GM18868 (cell line): ENCODE measurements at regions not wholly inside any gene's neighbourhood (a gene's known extent, or its start where the extent isn't known, plus 50 kb on each side); places are given as distances from the start of the nearest gene placed in this dataset.
"Not testable (repeated sequence)": the region's sequence is repeated elsewhere in the genome, so short reads cannot be mapped to it uniquely, and the experiment has no call there.

ENCODE experiments used
- ATAC-seq: cut with Tn5 transposase; IDR thresholded peaks from one replicate; pipeline ENCODE4 v1.9.1; 2021; ENCODE audit warnings: mild to moderate bottlenecking, moderate library complexity; ENCODE audit not compliant: unreplicated experiment

GRCh38 chr7:149992366-149992765 lies 118.6 kb downstream of the ATP6V0E2 start:
- ATAC-seq, result not testable (repeated sequence)

- ATAC-seq, result not testable (repeated sequence)
Measured at GRCh38 chr7:149995369-149996026, 121.7 kb downstream of the ATP6V0E2 start.

- ATAC-seq, result not testable (repeated sequence)
Measured at GRCh38 chr7:150000780-150001599, 127.2 kb downstream of the ATP6V0E2 start.

- no peak for ATAC-seq
Measured at GRCh38 chr7:150003304-150003810, 129.6 kb downstream of the ATP6V0E2 start.

- ATAC-seq, result not testable (repeated sequence)
Measured at GRCh38 chr7:150003973-150004372, 130.2 kb downstream of the ATP6V0E2 start.

GRCh38 chr7:150004843-150005242 lies 131.1 kb downstream of the ATP6V0E2 start:
- ATAC-seq, result not testable (repeated sequence)

GRCh38 chr7:150009620-150010303 lies 136.0 kb downstream of the ATP6V0E2 start:
- ATAC-seq, result not testable (repeated sequence)

- ATAC-seq, result not testable (repeated sequence)
Measured at GRCh38 chr7:150016651-150017189, 143.0 kb downstream of the ATP6V0E2 start.

GRCh38 chr7:150020210-150020609 lies 146.4 kb downstream of the ATP6V0E2 start:
- not testable (repeated sequence) for ATAC-seq

- ATAC-seq, result not testable (repeated sequence)
Measured at GRCh38 chr7:150024550-150025490, 151.1 kb downstream of the ATP6V0E2 start.

- not testable (repeated sequence) for ATAC-seq
Measured at GRCh38 chr7:150025802-150026201, 152.0 kb downstream of the ATP6V0E2 start.

GRCh38 chr7:150028344-150029012 lies 154.7 kb downstream of the ATP6V0E2 start:
- not testable (repeated sequence) for ATAC-seq

GRCh38 chr7:150029013-150029389 lies 155.2 kb downstream of the ATP6V0E2 start:
- ATAC-seq, result not testable (repeated sequence)

GRCh38 chr7:150031733-150032132 lies 158.0 kb downstream of the ATP6V0E2 start:
- not testable (repeated sequence) for ATAC-seq

- not testable (repeated sequence) for ATAC-seq
Measured at GRCh38 chr7:150033711-150034110, 159.9 kb downstream of the ATP6V0E2 start.

GRCh38 chr7:150035769-150036168 lies 162.0 kb downstream of the ATP6V0E2 start:
- ATAC-seq, result not testable (repeated sequence)

GRCh38 chr7:150039061-150039460 lies 165.3 kb downstream of the ATP6V0E2 start:
- ATAC-seq, result not testable (repeated sequence)

GRCh38 chr7:150042281-150042680 lies 168.5 kb downstream of the ATP6V0E2 start:
- not testable (repeated sequence) for ATAC-seq

- not testable (repeated sequence) for ATAC-seq
Measured at GRCh38 chr7:150044771-150045170, 171.0 kb downstream of the ATP6V0E2 start.
